ENCODE measurements at regions not wholly inside any gene's neighbourhood (a gene's known extent, or its start where the extent isn't known, plus 50 kb on each side); places are given as distances from the start of the nearest gene placed in this dataset.

DNA sequence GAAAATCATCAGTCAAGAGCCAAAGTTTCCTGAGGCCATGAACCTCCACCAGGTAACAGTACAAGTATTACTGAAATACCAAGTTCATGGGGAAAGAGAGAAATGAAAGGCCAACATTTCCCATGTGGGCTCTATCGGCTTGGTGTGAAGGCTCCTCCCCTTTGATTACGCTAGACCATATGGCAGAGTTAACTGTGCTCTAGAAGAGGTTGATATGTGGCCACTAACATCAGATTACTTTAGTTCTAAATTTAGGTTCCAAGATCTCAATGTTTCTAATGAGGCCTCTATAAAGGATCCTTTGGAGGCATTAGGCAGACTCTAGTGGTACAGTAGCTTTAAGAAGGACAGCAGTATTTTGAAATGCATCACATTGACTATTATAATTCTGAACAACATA, 127.1 kb downstream of the SEMA6D start:
- no peaks in the 10 kb centered on the region for H3K27me3 ChIP-seq (ENCODE audit: insufficient read depth, low read depth, low read length)
- no peaks in the 10 kb centered on the region for H3K9me2 ChIP-seq (ENCODE audit: insufficient read depth, low read length)
- no peaks in the 10 kb centered on the region for H4K20me1 ChIP-seq (ENCODE audit: insufficient read depth)
- no peaks in the 10 kb centered on the region for H3F3A ChIP-seq (ENCODE audit: insufficient read depth, low read length, poor library complexity, severe bottlenecking)
- TF ChIP-seq TAF1 (IDR thresholded peaks at IDR 0.05; ENCODE audit: low read depth) (no peak), CTCF (IDR thresholded peaks at IDR 0.05; ENCODE audit: poor library complexity, severe bottlenecking) (no peak), SMC3 (conservative IDR thresholded peaks at IDR 0.05; ENCODE audit: poor library complexity) (no peak), RAD21 (conservative IDR thresholded peaks at IDR 0.05) (no peak), REST (IDR thresholded peaks at IDR 0.05; ENCODE audit: borderline replicate concordance) (no peak), EP300 (conservative IDR thresholded peaks at IDR 0.05; ENCODE audit: poor library complexity, severe bottlenecking) (no peak), POLR2AphosphoS5 (IDR thresholded peaks at IDR 0.05) (no peak), EZH2 (IDR thresholded peaks at IDR 0.05; ENCODE audit: borderline replicate concordance, insufficient read depth, low read length, poor library complexity, severe bottlenecking) (no peak), MXI1 (conservative IDR thresholded peaks at IDR 0.05; ENCODE audit: poor library complexity, severe bottlenecking) (no peak)
- no peak overlapping the region for H2AFZ ChIP-seq (ENCODE audit: low read depth, low read length)
- H3K27ac ChIP-seq (ENCODE audit: low read length), result no peak overlapping the region
- no peak overlapping the region for H3K9ac ChIP-seq (ENCODE audit: low read length)
- H3K9me3 ChIP-seq (ENCODE audit: low read length), result no peaks in the 10 kb centered on the region
- H3K4me3 ChIP-seq (ENCODE audit: low read length), result no peak overlapping the region
- H3K36me3 ChIP-seq (ENCODE audit: insufficient read depth, low read length), result no peaks in the 10 kb centered on the region
- no peak overlapping the region for H3K4me2 ChIP-seq (ENCODE audit: low read length)
- H3K79me2 ChIP-seq (replicated peaks; ENCODE audit: insufficient read depth, low read length), result no peaks in the 10 kb centered on the region

- Histone ChIP-seq H3K9me3 (ENCODE audit: low read length) (no peaks in the 10 kb centered on the region), H3K9ac (ENCODE audit: low read length) (no peak overlapping the region), H3K9me2 (ENCODE audit: insufficient read depth, low read length) (no peaks in the 10 kb centered on the region), H3K36me3 (ENCODE audit: insufficient read depth, low read length) (no peaks in the 10 kb centered on the region), H3K4me3 (ENCODE audit: low read length) (no peak overlapping the region), H3K79me2 (replicated peaks; ENCODE audit: insufficient read depth, low read length) (no peaks in the 10 kb centered on the region), H3F3A (ENCODE audit: insufficient read depth, low read length, poor library complexity, severe bottlenecking) (no peaks in the 10 kb centered on the region), H3K4me2 (ENCODE audit: low read length) (no peak overlapping the region), H3K27ac (ENCODE audit: low read length) (no peak overlapping the region), H2AFZ (ENCODE audit: low read depth, low read length) (no peak overlapping the region), H3K27me3 (ENCODE audit: insufficient read depth, low read depth, low read length) (no peaks in the 10 kb centered on the region), H4K20me1 (ENCODE audit: insufficient read depth) (no peaks in the 10 kb centered on the region)
- no peak for TF ChIP-seq SMC3 (conservative IDR thresholded peaks at IDR 0.05; ENCODE audit: poor library complexity)
- no peak for TF ChIP-seq MXI1 (conservative IDR thresholded peaks at IDR 0.05; ENCODE audit: poor library complexity, severe bottlenecking)
- no peak for TF ChIP-seq EP300 (conservative IDR thresholded peaks at IDR 0.05; ENCODE audit: poor library complexity, severe bottlenecking)
- no peak for TF ChIP-seq CTCF (IDR thresholded peaks at IDR 0.05; ENCODE audit: poor library complexity, severe bottlenecking)
- no peak for TF ChIP-seq RAD21 (conservative IDR thresholded peaks at IDR 0.05)
- TF ChIP-seq EZH2 (IDR thresholded peaks at IDR 0.05; ENCODE audit: borderline replicate concordance, insufficient read depth, low read length, poor library complexity, severe bottlenecking), result no peak
- TF ChIP-seq POLR2AphosphoS5 (IDR thresholded peaks at IDR 0.05), result no peak
- TF ChIP-seq REST (IDR thresholded peaks at IDR 0.05; ENCODE audit: borderline replicate concordance), result no peak
- TF ChIP-seq TAF1 (IDR thresholded peaks at IDR 0.05; ENCODE audit: low read depth), result no peak
Observed at GRCh38 chr15:47846128-47846868, 129.0 kb downstream of the SEMA6D start.
